Activated CD4-positive, alpha-beta T cell treated with anti-CD3 and anti-CD28 coated beads for 36 hours (primary cell): ENCODE measurements at regions not wholly inside any gene's neighbourhood (a gene's known extent, or its start where the extent isn't known, plus 50 kb on each side); places are given as distances from the start of the nearest gene placed in this dataset.

Experiments used
- ATAC-seq: fragments of 200-7000 bp; cut with Tn5 transposase; one replicate; pipeline ENCODE4 v1.10.0; 2021; ENCODE audit warnings: mild to moderate bottlenecking, moderate library complexity
- CTCF ChIA-PET: fragments of 350-600 bp; sonication (Branson Sonifier 250); formaldehyde crosslinking; loops from one replicate; lab custom pipeline; 2021; ENCODE audit warnings: antibody characterized with exemption; lab: Charles Lee
- POLR2A ChIA-PET: fragments of 350-600 bp; sonication (Branson Sonifier 250); formaldehyde crosslinking; loops from one replicate; lab custom pipeline; 2021; ENCODE audit warnings: antibody characterized with exemption, inconsistent platforms; lab: Charles Lee
- DNase-seq: peaks from one replicate; pipeline ENCODE4 v3.0.0-alpha.2; 2020
- H3K27ac Mint-ChIP-seq: one replicate; pipeline ENCODE4 v1.8.0; 2021; ENCODE audit warnings: mixed read lengths
- H3K27me3 Mint-ChIP-seq: one replicate; pipeline ENCODE4 v1.8.0; 2021; ENCODE audit warnings: mixed read lengths
- H3K36me3 Mint-ChIP-seq: one replicate; pipeline ENCODE4 v1.8.0; 2021; ENCODE audit warnings: low read depth, mixed read lengths
- H3K4me1 Mint-ChIP-seq: one replicate; pipeline ENCODE4 v1.8.0; 2021; ENCODE audit warnings: mixed read lengths
- H3K4me3 Mint-ChIP-seq: one replicate; pipeline ENCODE4 v1.8.0; 2021; ENCODE audit warnings: mild to moderate bottlenecking, moderate library complexity, mixed read lengths
- H3K9me3 Mint-ChIP-seq: one replicate; pipeline ENCODE4 v1.8.0; 2021; ENCODE audit warnings: low read depth, mixed read lengths
- intact Hi-C, 2 experiments: fragments of 100-400 bp; cut with DNase I in 1 of 2; cut with micrococcal nuclease in 1 of 2; formaldehyde crosslinking; loops; one replicate each; pipeline versions ENCODE4 v1.14.2 to v1.15.1; 2022 to 2024; cut with DNase I, micrococcal nuclease

GRCh38 chr22:49013707-49014106 lies 814.0 kb downstream of the BRD1 start:
- H3K27me3 Mint-ChIP-seq = no peaks in the 10 kb centered on the region
- no peaks in the 10 kb centered on the region for H3K9me3 Mint-ChIP-seq
- intact Hi-C loops = no loop called here
- no peak overlapping the region for H3K27ac Mint-ChIP-seq
- no peak for ATAC-seq
- ChIA-PET POLR2A (no interaction called here), CTCF (no interaction called here)
- DNase-seq = no peak
- no peak overlapping the region for H3K4me3 Mint-ChIP-seq
- H3K36me3 Mint-ChIP-seq = no peaks in the 10 kb centered on the region
- H3K4me1 Mint-ChIP-seq = no peaks in the 10 kb centered on the region

GRCh38 chr22:49012712-49013395 lies 814.8 kb downstream of the BRD1 start:
- Mint-ChIP-seq H3K27ac (no peak overlapping the region), H3K4me1 (no peaks in the 10 kb centered on the region), H3K27me3 (no peaks in the 10 kb centered on the region), H3K9me3 (no peaks in the 10 kb centered on the region), H3K36me3 (no peaks in the 10 kb centered on the region), H3K4me3 (no peak overlapping the region)
- ChIA-PET POLR2A (no interaction called here), CTCF (no interaction called here)
- ATAC-seq = no peak
- intact Hi-C loops = no loop called here
- no peak for DNase-seq

DNA sequence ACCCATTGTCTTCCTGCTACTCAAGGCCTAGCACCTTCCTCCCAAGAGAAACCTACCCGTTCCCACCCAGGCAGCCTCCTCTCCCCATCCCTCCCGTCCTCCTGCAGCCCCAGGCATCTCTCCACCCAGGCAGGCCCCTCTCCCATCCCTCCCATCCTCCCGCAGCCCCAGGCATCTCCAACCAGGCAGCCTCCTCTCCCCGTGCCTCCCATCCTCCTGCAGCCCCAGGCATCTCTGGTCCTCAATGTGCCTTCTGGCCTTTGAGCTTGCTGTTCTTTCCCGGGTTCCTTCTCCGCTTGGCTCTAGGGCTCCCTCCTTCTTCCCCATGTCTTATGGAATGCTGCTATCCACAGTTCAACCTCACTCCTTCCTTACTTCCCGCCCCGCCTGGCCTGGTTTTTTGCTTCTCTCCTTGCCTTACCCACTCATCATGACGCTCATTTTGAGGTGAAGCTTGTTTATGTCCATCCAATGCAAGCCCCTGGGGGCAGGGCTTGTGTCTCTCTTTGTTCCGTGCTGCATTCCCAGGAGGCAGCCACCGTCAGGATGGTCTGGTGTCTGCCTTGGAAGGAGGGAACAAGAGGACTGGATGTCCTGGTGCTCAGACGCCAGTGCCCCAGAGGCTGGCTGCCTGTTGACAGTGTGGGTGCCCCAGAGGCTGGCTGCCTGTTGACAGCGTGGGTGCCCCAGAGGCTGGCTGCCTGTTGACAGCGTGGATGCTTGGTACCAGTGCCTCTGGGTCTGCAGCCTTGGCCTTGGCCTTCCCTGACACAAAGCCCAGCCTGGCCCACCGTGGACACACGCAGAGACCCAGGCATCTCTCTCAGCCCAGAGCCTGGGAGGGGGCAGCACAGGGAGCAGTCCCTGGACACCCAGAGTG lies 815.7 kb downstream of the BRD1 start:
- Mint-ChIP-seq H3K27me3 (no peaks in the 10 kb centered on the region), H3K4me1 (no peaks in the 10 kb centered on the region), H3K4me3 (no peak overlapping the region), H3K9me3 (no peaks in the 10 kb centered on the region), H3K36me3 (no peaks in the 10 kb centered on the region), H3K27ac (no peak overlapping the region)
- ATAC-seq = no peak
- DNase-seq = no peak
- intact Hi-C loops = no loop called here
- CTCF ChIA-PET = no interaction called here
- POLR2A ChIA-PET = no interaction called here

- H3K4me3 Mint-ChIP-seq = no peak overlapping the region
- H3K4me1 Mint-ChIP-seq = no peaks in the 10 kb centered on the region
- H3K27me3 Mint-ChIP-seq = no peaks in the 10 kb centered on the region
- CTCF ChIA-PET = no interaction called here
- POLR2A ChIA-PET = no interaction called here
- intact Hi-C loops = no loop called here
- no peaks in the 10 kb centered on the region for H3K36me3 Mint-ChIP-seq
- no peak overlapping the region for H3K27ac Mint-ChIP-seq
- DNase-seq = no peak
- ATAC-seq = no peak
- no peaks in the 10 kb centered on the region for H3K9me3 Mint-ChIP-seq
These were observed 816.3 kb downstream of the BRD1 start for GRCh38 chr22:49011379-49011768.

- ChIA-PET POLR2A (no interaction called here), CTCF (no interaction called here)
- Mint-ChIP-seq H3K9me3 (no peaks in the 10 kb centered on the region), H3K36me3 (no peaks in the 10 kb centered on the region), H3K4me3 (no peak overlapping the region), H3K4me1 (no peaks in the 10 kb centered on the region), H3K27ac (no peak overlapping the region), H3K27me3 (no peaks in the 10 kb centered on the region)
- intact Hi-C loops = no loop called here
- ATAC-seq (no peak), DNase-seq (no peak)
These were observed 816.8 kb downstream of the BRD1 start for GRCh38 chr22:49010901-49011300.

GRCh38 chr22:49010070-49010863 lies 817.4 kb downstream of the BRD1 start:
- DNase-seq (no peak), ATAC-seq (no peak)
- intact Hi-C loops = no loop called here
- no peaks in the 10 kb centered on the region for H3K36me3 Mint-ChIP-seq
- ChIA-PET POLR2A (no interaction called here), CTCF (no interaction called here)
- H3K4me3 Mint-ChIP-seq = no peak overlapping the region
- H3K27ac Mint-ChIP-seq = no peak overlapping the region
- no peaks in the 10 kb centered on the region for H3K4me1 Mint-ChIP-seq
- H3K9me3 Mint-ChIP-seq = no peaks in the 10 kb centered on the region
- no peaks in the 10 kb centered on the region for H3K27me3 Mint-ChIP-seq

DNA sequence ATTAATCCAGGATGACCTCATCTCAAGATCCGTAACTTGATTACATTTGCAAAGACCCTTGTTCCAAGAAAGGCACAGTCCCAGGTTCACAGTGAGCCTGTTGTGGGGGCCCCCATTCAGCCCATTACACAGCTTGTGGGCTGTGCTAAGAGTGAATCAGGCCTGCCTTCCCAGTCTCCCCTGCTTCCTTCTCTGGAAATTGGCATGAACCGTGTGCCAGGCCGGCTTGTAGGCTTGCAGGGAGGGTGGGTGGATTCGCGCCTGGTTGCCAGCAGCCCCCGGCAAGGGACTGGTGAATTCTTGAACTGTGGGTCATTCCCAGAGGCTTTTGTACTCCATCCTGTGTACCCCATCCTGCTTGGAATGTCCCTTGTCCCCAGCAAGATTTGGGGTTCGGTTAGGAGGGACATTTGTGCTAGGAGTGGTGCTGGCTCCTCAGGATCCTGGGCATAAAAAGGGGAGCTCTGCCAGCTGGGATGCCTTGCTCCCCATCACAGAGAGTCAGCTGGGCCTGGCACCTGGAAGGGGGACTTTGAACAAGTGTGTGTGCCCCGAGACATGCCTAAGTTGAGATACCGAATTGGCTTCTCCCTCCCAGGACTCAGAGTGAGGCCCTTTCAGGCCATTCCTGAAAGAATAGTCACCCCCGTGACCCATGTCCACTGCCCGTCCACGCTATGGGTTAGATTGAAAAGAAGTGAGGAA lies 818.2 kb downstream of the BRD1 start:
- CTCF ChIA-PET = no interaction called here
- Mint-ChIP-seq H3K36me3 (no peaks in the 10 kb centered on the region), H3K27me3 (no peaks in the 10 kb centered on the region), H3K4me3 (no peak overlapping the region), H3K4me1 (no peaks in the 10 kb centered on the region), H3K27ac (no peak overlapping the region), H3K9me3 (no peaks in the 10 kb centered on the region)
- intact Hi-C loops = no loop called here
- POLR2A ChIA-PET = no interaction called here
- ATAC-seq (no peak), DNase-seq (no peak)

- no peak for DNase-seq
- Mint-ChIP-seq H3K4me1 (no peaks in the 10 kb centered on the region), H3K36me3 (no peaks in the 10 kb centered on the region), H3K27ac (no peak overlapping the region), H3K27me3 (peaks cover 2% of the 10 kb centered on the region), H3K9me3 (no peaks in the 10 kb centered on the region), H3K4me3 (no peak overlapping the region)
- ChIA-PET CTCF (no interaction called here), POLR2A (no interaction called here)
- no peak for ATAC-seq
- intact Hi-C loops = no loop called here
These were observed 818.9 kb downstream of the BRD1 start for GRCh38 chr22:49008682-49009235.

- ATAC-seq = no peak
- H3K36me3 Mint-ChIP-seq = no peaks in the 10 kb centered on the region
- no peaks in the 10 kb centered on the region for H3K4me1 Mint-ChIP-seq
- no peak overlapping the region for H3K27ac Mint-ChIP-seq
- H3K4me3 Mint-ChIP-seq = no peak overlapping the region
- ChIA-PET POLR2A (no interaction called here), CTCF (interaction anchor here (0.5 kb wide), 1 partner anchor 122 kb away, joined by 3 read pairs; no protein-coding TSS in a partner anchor)
- intact Hi-C loops = no loop called here
- H3K9me3 Mint-ChIP-seq = peaks cover 6% of the 10 kb centered on the region
- peaks cover 2% of the 10 kb centered on the region for H3K27me3 Mint-ChIP-seq
- no peak for DNase-seq
These were observed 820.5 kb downstream of the BRD1 start for GRCh38 chr22:49007013-49007653.

- Mint-ChIP-seq H3K27ac (no peak overlapping the region), H3K27me3 (peaks cover 2% of the 10 kb centered on the region), H3K4me3 (no peak overlapping the region), H3K4me1 (no peaks in the 10 kb centered on the region), H3K9me3 (peaks cover 6% of the 10 kb centered on the region), H3K36me3 (no peaks in the 10 kb centered on the region)
- no peak for ATAC-seq
- ChIA-PET POLR2A (no interaction called here), CTCF (no interaction called here)
- intact Hi-C loops = no loop called here
- no peak for DNase-seq
These were observed 821.3 kb downstream of the BRD1 start for GRCh38 chr22:49006207-49007012.
